GM13976 (cell line): ENCODE measurements at regions not wholly inside any gene's neighbourhood (a gene's known extent, or its start where the extent isn't known, plus 50 kb on each side); places are given as distances from the start of the nearest gene placed in this dataset.

Source experiments
- DNase-seq: peaks from one replicate; pipeline ENCODE4 v3.0.0; 2012; ENCODE audit warnings: low spot score
- CTCF ChIP-seq: IDR thresholded peaks from 2 replicates; pipeline ENCODE4 v1.5.1; 2012; ENCODE audit warnings: borderline replicate concordance, mild to moderate bottlenecking; ENCODE audit not compliant: insufficient read depth; ENCODE audit errors: extremely low read depth, missing control alignments, control extremely low read depth
- in situ Hi-C: fragments of 300-500 bp; cut with MboI; formaldehyde crosslinking; loops from one replicate; pipeline ENCODE4 v1.12.0; 2022; ENCODE audit warnings: low sequenced_read_pairs, mixed read lengths, inconsistent platforms; ENCODE audit not compliant: unreplicated experiment

DNA sequence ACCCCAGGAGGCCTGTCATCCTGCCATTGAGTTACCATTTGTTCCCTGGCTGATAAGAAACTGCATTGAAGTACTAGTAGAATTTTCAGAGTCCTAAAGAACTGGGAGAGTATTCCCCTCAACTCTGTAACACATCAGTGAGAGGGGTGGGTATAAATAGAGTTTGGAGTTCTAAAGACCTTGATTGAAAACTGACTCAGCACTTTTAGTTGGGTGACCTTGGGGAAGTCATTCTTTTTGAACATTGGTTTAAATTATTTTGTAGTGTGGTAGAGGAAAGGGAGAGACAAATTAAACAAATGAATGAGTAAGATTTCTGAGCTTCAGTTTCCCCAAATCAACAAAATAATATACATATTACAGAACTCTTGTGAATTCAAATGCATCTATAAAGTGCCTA is 344.5 kb upstream of the THBS1 start:
- in situ Hi-C loops, result no loop called here
- no peak for TF ChIP-seq CTCF
- DNase-seq, result no peak

GRCh38 chr15:39238443-39238842 is 342.4 kb upstream of the THBS1 start:
- in situ Hi-C loops, result no loop called here
- TF ChIP-seq CTCF, result no peak
- DNase-seq, result no peak

DNA sequence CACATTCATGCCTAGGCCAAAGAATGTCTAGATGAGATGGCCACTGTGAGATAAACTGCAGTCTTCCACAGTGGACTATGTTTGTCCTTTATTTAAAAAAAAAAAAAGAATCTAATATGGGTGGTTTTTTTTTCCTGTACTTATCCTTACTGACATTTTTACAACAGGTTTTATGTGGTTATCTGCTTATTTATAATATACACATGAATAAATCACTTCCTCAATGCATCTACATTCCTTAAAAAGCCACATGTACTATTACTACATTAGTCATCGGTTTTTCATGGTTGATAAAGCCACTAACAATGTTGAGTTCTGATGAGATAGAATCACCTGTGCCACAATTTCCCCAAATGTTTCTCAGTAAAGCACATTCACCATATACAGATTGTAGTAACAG is 341.3 kb upstream of the THBS1 start:
- in situ Hi-C loops, result no loop called here
- no peak for TF ChIP-seq CTCF
- DNase-seq, result no peak

- no peak for TF ChIP-seq CTCF
- in situ Hi-C loops, result no loop called here
- no peak for DNase-seq
Measured at GRCh38 chr15:39242345-39242744, 338.5 kb upstream of the THBS1 start.

DNA sequence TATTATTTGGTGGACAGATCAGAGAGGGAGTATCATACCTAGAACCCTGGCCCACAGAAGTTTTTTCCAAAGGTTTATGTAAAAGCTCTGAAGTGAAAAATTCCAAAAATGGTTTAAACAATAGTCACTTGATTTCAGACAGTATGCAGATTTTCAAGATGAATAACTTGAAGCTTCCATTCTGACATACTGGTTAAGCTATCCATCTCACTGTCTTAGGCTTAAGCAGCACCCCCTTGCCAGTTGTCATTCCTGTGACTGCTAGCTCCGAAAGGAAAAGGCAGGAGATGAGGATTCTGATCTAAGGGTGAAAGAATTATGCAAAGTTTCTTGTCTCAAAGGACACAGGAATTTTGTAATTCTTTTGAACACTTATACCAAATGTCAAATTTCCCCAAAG is 337.5 kb upstream of the THBS1 start:
- TF ChIP-seq CTCF, result no peak
- DNase-seq, result no peak
- in situ Hi-C loops, result no loop called here

- in situ Hi-C loops, result no loop called here
- no peak for TF ChIP-seq CTCF
- no peak for DNase-seq
Measured at GRCh38 chr15:39244776-39245175, 336.1 kb upstream of the THBS1 start.

DNA sequence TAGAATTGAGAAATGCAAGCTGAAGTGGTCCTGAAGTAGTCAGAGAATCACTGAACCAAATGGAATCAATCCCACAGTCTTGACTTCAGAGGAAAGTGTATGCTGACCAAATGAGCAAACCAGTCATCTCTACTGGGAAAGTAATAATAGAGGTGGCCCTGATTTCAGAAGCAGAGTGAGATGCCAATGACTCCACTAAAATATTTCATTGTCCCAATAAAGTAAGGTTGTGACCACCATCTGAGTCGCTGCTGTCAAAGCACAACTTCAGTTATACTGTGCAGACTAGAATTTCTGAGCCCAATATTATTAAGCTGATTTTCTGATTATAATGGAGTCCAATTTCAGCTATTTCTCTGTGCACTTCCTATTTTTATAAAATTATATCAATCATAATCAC is 334.4 kb upstream of the THBS1 start:
- in situ Hi-C loops, result no loop called here
- TF ChIP-seq CTCF, result no peak
- DNase-seq, result no peak
